K562 (cell line): ENCODE measurements at regions not wholly inside any gene's neighbourhood (a gene's known extent, or its start where the extent isn't known, plus 50 kb on each side); places are given as distances from the start of the nearest gene placed in this dataset.

ENCODE experiments used
- ADNP ChIP-seq: fragments of 200-800 bp; sonication (Bioruptor generic); IDR thresholded peaks from 2 replicates; pipeline ENCODE4 v1.6.1; 2016; ENCODE audit warnings: missing genetic modification characterization, missing compliant biosample characterization
- CTCF ChIP-seq, 3 experiments: IDR thresholded peaks in 2 of 3; conservative IDR thresholded peaks in 1 of 3; 2 replicates each; pipeline ENCODE4 v1.5.1; 2011 to 2012; ENCODE audit warnings: low read length in 3 of 3, mild to moderate bottlenecking in 3 of 3, control low read depth in 2 of 3, improper control_type of control experiment in 1 of 3, inconsistent platforms in 1 of 3, low read depth in 1 of 3, mixed read lengths in 1 of 3, moderate library complexity in 1 of 3; ENCODE audit not compliant: insufficient read depth in 2 of 3
- EZH2 ChIP-seq: IDR thresholded peaks from 2 replicates; pipeline ENCODE4 v1.6.1; 2012; ENCODE audit warnings: low read depth, mild to moderate bottlenecking, inconsistent platforms, low read length, borderline replicate concordance
- FOSL1 ChIP-seq: fragments of 200-800 bp; sonication (Bioruptor generic); conservative IDR thresholded peaks from 2 replicates; pipeline ENCODE4 v1.6.1; 2016; ENCODE audit warnings: missing genetic modification characterization, missing compliant biosample characterization
- HNRNPLL ChIP-seq: fragments of 200-400 bp; formaldehyde crosslinking; IDR thresholded peaks from 2 replicates; pipeline ENCODE4 v1.6.1; 2017; ENCODE audit warnings: low read length, low read depth, mild to moderate bottlenecking; ENCODE audit not compliant: poor library complexity, severe bottlenecking
- IRF1 ChIP-seq: sonication (generic); formaldehyde crosslinking; IDR thresholded peaks from 2 replicates; pipeline ENCODE4 v1.8.0; 2022; ENCODE audit warnings: missing genetic modification reagents, mild to moderate bottlenecking, borderline replicate concordance
- KAT7 ChIP-seq: sonication (generic); formaldehyde crosslinking; IDR thresholded peaks from 2 replicates; pipeline ENCODE4 v1.8.0; 2022; ENCODE audit warnings: missing genetic modification reagents, mild to moderate bottlenecking, borderline replicate concordance
- MCM5 ChIP-seq: fragments of 450-650 bp; IDR thresholded peaks from 2 replicates; pipeline ENCODE4 v1.6.1; 2016; ENCODE audit warnings: low read depth
- POLR3A ChIP-seq: IDR thresholded peaks from 2 replicates; pipeline ENCODE4 v1.6.1; 2011; ENCODE audit warnings: borderline replicate concordance, mild to moderate bottlenecking, moderate library complexity; ENCODE audit not compliant: insufficient read length, insufficient read depth; ENCODE audit errors: extremely low read depth
- SRF ChIP-seq, 2 experiments: fragments of 250-450, 450-650 bp in 1 of 2; sonication (Bioruptor Pico) in 1 of 2; sonication (generic) in 1 of 2; formaldehyde crosslinking; IDR thresholded peaks; 2 replicates each; pipeline versions ENCODE4 v1.5.0 to v1.5.1; 2020 to 2022; ENCODE audit warnings: mild to moderate bottlenecking in 1 of 2, missing genetic modification reagents in 1 of 2
- TAF1 ChIP-seq: IDR thresholded peaks from 2 replicates; pipeline ENCODE4 v1.6.1; 2011; ENCODE audit warnings: mild to moderate bottlenecking, low read length, moderate library complexity; ENCODE audit not compliant: insufficient read depth, control insufficient read depth, severe bottlenecking; ENCODE audit errors: extremely low read depth
- TBL1XR1 ChIP-seq, 2 experiments: IDR thresholded peaks; 2 replicates each; pipeline ENCODE4 v1.6.1; 2012; ENCODE audit warnings: improper control_type of control experiment in 2 of 2, low read length in 2 of 2, mild to moderate bottlenecking in 1 of 2
- ZNF232 ChIP-seq: sonication (generic); formaldehyde crosslinking; IDR thresholded peaks from 2 replicates; pipeline ENCODE4 v1.8.0; 2022; ENCODE audit warnings: mild to moderate bottlenecking, missing genetic modification reagents
- TF ChIP-seq, protein P1 (sequence below): fragments of 250-450 bp; sonication (Bioruptor Pico); IDR thresholded peaks from 2 replicates; pipeline ENCODE4 v1.8.0; 2021; ENCODE audit warnings: moderate library complexity, mild to moderate bottlenecking, inconsistent platforms

DNA sequence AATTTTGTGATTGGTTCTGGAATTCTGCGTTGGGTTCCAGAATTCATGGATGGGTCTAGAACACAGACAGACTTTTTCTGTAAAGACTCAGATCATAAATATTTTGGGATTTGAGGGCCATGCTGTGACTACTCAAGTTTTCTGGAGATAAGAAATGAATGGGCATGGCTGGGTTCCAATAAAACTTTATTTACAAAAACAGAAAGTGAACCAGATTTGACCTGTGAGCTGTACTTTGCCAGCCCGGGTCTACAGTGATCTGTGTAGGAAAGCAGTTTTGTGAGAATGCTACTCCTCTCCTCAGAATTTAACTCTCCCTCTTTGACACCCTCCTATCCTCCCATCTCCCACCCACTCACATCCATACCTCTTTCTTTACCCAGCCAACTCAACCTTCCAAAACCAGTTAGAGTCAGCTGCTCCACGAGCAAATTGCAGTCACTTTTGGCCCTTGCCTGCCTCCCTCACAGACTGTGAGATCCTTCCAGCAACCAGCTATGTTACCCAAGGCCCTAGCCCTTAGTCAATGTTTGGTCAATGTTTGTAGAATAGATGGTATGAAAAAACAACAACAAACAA lies 312.8 kb upstream of the ZMIZ1 start:
- TF ChIP-seq CTCF (IDR thresholded peaks at IDR 0.05 in 2 of 3, conservative IDR thresholded peaks at IDR 0.05 in 1 of 3; ENCODE audit: insufficient read depth in 2 of 3, low read depth in 1 of 3, low read length in 3 of 3) (no peak), TBL1XR1 (IDR thresholded peaks at IDR 0.05; ENCODE audit: low read length in 2 of 2) (no peak), ZNF232 (CRISPR knock-in tag) (no peak), SRF (CRISPR knock-in tag; IDR thresholded peaks at IDR 0.05) (no peak), POLR3A (no peak), HNRNPLL (no peak), ADNP (tag) (no peak), KAT7 (CRISPR knock-in tag) (no peak), EZH2 (no peak), MCM5 (no peak), TAF1 (no peak), FOSL1 (tag) (no peak), IRF1 (CRISPR knock-in tag) (no peak)
- TF ChIP-seq, protein P1, sequence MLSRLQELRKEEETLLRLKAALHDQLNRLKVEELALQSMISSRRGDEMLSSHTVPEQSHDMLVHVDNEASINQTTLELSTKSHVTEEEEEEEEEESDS (CRISPR knock-in tag) = no peak
